HUES64 (cell line): ENCODE measurements at regions not wholly inside any gene's neighbourhood (a gene's known extent, or its start where the extent isn't known, plus 50 kb on each side); places are given as distances from the start of the nearest gene placed in this dataset.

ENCODE experiments used
- H3K27ac ChIP-seq: 2 replicates; pipeline ENCODE4 v1.7.0; 2013; ENCODE audit warnings: low read depth, low read length, inconsistent platforms
- H3K27me3 ChIP-seq: 2 replicates; pipeline ENCODE4 v1.6.1; 2013; ENCODE audit warnings: mild to moderate bottlenecking, low read length; ENCODE audit not compliant: insufficient read depth
- H3K36me3 ChIP-seq: 2 replicates; pipeline ENCODE4 v1.6.1; 2013; ENCODE audit warnings: mild to moderate bottlenecking, low read length; ENCODE audit not compliant: insufficient read depth
- H3K4me1 ChIP-seq: 2 replicates; pipeline ENCODE4 v1.6.1; 2013; ENCODE audit warnings: mild to moderate bottlenecking, low read length, moderate library complexity; ENCODE audit not compliant: insufficient read depth
- H3K4me3 ChIP-seq: 2 replicates; pipeline ENCODE4 v1.5.1; 2013; ENCODE audit warnings: mild to moderate bottlenecking, low read length, moderate library complexity
- H3K9ac ChIP-seq: 2 replicates; pipeline ENCODE4 v1.6.1; 2013; ENCODE audit warnings: mild to moderate bottlenecking, low read depth, low read length
- H3K9me3 ChIP-seq: 2 replicates; pipeline ENCODE4 v1.6.1; 2013; ENCODE audit warnings: low read depth, low read length; ENCODE audit not compliant: insufficient read depth
- WGBS: fragments of 150-250, 120-280 bp; methylation state at CpG from one replicate; pipeline ENCODE4 v1.1.7; 2013; ENCODE audit warnings: missing lambda C conversion rate; 5-methylcytosine and 5-hydroxymethylcytosine counted together

DNA sequence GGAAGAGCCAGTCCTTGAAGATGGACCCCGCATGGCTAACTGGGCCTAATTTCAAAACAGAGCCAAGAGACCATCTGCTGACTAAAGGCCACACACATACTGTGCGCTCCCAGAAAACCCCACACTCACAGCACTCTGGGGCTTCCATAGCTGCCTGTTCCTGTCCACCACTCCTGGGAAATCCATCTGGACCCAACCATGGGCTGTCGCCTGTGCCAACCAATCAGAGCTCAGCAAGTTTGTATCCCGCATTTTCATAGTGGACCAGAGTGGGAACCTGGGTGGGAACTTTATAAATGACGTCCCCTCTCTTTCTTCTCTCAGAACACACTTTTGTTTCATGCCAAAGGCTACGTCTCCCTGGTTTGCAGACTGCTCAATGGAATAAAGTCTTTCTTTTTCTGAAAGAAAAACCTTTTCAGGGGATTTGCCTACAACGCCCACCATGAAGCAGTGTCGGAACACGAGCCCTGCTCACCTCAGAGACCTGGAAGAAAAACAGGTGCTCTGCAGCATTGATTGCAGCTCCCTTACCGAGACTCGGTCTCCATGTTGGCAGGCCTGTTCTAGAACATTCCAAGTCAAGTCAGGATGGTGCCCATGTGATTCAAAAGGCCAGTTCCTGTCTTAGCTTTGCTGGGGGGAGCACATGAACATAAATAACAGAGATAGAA is 137.2 kb upstream of the GPC1 start:
- Histone ChIP-seq H3K27ac (no peak overlapping the region), H3K36me3 (no peaks in the 10 kb centered on the region), H3K4me1 (no peaks in the 10 kb centered on the region), H3K9me3 (no peaks in the 10 kb centered on the region), H3K27me3 (no peaks in the 10 kb centered on the region), H3K9ac (no peak overlapping the region), H3K4me3 (no peak overlapping the region)
- WGBS = 94% methylated on average over 11 of the region's 11 CpGs

DNA sequence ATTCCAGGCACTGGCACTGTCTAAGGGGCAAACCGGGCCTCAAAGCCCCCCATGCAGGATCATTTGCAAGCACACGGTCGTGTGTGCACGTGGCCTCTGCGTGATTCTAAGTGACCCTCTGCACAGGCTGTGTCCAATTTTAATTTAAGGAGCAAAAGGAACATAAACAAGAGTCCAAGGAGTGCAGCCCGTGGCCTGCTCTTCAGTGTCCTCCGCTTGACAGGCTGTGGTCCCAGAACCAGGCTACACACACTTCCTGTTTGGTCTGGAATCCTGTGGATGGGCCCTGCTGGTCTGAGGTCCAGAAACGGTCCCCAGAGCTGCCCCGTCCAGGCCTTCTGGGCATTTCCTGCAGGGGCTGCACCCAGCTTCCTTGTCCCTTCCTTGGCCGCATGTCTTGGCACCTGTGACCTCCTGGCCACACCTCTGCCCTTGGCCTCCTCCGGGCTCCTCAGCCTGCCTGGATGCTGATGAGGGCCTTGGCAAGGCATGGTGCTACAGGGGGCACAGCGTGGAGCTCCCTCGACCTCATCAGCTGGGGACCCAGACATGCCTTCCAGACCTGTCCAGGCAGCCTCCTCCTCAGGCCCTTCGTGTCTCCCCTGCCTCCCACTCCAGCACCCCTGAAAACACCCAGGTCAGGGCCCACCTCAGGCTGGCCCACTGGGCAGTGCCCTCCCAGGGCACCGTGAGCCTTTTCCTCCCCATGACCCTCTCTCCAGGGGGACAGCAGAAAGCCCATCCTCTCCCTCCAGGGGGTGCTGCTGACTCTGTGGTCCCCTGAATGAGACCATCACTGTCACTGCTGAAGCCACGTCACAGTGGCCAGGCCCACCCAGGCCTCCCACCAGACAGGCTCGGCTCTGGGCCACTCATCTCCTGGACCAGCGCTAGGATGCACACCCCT is 136.4 kb upstream of the GPC1 start:
- no peaks in the 10 kb centered on the region for H3K9me3 ChIP-seq
- no peak overlapping the region for H3K9ac ChIP-seq
- no peaks in the 10 kb centered on the region for H3K27me3 ChIP-seq
- no peak overlapping the region for H3K4me3 ChIP-seq
- no peaks in the 10 kb centered on the region for H3K36me3 ChIP-seq
- no peaks in the 10 kb centered on the region for H3K4me1 ChIP-seq
- WGBS = 94% methylated on average over 18 of the region's 18 CpGs
- H3K27ac ChIP-seq = no peak overlapping the region

DNA sequence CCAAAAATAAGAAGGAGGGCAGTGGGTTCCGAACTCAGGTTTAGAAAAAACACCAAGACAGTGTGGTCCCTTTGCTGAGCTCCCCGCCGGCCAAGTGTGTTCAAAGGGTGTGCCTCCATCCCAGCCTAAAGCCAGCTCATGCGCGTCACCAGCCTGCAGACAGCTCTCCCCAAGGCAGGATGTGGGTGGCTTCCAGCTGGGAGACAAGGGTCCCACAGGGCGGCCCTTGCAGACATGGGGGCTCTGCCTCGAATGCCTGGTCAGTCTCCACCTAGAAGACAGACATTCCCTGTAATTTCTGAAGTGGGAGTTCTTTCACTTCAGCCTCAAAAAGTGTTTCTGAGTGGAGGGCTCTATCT is 135.8 kb upstream of the GPC1 start:
- Histone ChIP-seq H3K27ac (no peak overlapping the region), H3K36me3 (no peaks in the 10 kb centered on the region), H3K9me3 (no peaks in the 10 kb centered on the region), H3K4me3 (no peak overlapping the region), H3K9ac (no peak overlapping the region), H3K27me3 (no peaks in the 10 kb centered on the region), H3K4me1 (no peaks in the 10 kb centered on the region)
- 67% methylated on average over 7 of the region's 7 CpGs for WGBS

DNA sequence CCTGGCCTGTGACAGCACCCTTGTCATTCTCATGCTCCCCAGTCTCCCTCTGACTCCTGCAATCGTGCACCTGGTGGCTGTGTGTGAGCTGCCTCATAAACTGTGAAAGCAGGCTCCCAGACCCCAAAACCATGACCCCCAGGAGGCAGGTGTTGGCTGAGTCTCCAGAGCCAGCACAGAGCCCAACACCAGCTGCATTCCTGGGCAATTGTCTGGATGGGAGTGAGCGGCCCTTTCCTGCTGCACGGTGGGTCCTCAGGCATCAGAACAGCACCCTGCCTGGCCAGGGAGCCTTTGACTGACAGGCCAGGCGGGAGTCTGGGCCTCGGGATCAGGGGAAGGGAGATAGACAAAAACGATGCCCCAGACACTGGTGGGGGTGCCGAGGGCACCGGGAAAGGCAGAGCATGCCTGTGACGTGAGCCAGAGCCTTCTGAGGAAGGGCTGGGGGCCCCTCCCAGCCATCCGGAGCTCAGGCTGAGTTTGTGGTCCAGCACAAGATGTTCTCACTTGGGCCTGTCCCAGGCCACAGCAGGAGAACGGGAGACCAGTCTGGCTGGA is 135.1 kb upstream of the GPC1 start:
- 64% methylated on average over 11 of the region's 11 CpGs for WGBS

DNA sequence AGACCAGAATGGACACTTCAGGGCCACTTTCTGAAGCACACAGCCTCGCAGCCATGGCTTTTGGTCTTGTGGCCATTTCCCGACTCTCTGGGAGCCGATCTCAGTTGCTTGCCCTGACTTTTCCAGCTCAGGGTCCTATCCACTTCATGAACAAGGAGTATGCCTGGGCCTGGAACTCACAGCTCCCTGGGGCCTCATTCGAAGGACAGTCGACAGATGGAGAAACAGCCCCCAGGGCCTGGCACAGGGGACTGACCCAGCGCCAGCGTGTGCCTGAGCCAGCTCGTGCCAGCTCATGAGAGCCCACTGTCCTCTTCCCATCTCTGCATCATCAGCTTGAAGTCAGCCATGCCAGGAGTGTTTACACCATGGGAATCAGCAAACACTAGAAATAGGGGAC is 134.6 kb upstream of the GPC1 start:
- no peaks in the 10 kb centered on the region for H3K36me3 ChIP-seq
- WGBS = 96% methylated on average over 8 of the region's 8 CpGs
- H3K4me1 ChIP-seq = no peaks in the 10 kb centered on the region
- no peaks in the 10 kb centered on the region for H3K27me3 ChIP-seq
- H3K4me3 ChIP-seq = no peak overlapping the region
- no peak overlapping the region for H3K27ac ChIP-seq
- H3K9me3 ChIP-seq = no peaks in the 10 kb centered on the region
- no peak overlapping the region for H3K9ac ChIP-seq

More for the DNA sequence above, 135.1 kb upstream of the GPC1 start:
- Histone ChIP-seq H3K27ac (no peak overlapping the region), H3K4me3 (no peak overlapping the region), H3K27me3 (no peaks in the 10 kb centered on the region), H3K36me3 (no peaks in the 10 kb centered on the region), H3K9ac (0 out of 2 replicates have a peak overlapping the region, but pooled peaks have one; percentile 1), H3K4me1 (no peaks in the 10 kb centered on the region), H3K9me3 (no peaks in the 10 kb centered on the region)

DNA sequence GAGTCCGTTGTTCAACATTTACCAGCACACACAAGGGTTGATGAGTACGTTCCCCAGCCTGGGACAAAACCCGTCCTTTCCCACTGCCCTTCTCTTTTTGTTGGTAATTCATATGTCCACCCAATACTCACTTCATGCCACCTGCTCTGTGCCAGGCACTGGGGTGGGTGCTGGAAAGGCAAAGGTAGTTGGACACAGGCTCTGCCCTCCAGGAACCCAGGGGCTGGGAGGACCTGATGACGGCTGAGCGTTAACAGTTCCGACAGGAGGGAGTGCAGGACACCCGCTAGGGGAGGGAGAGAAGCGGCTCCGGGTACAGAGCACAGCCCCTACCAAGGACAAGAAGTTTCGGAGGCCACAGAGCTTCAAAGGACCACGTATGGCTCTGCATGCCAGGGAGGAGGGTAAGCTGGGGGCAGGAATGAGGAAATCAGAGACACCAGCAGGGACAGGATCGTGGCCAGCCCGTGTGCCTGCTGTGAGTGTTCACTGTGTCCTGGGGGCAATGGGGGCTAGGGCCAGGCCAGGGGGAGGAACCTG is 134.1 kb upstream of the GPC1 start:
- WGBS = 94% methylated on average over 13 of the region's 13 CpGs
- Histone ChIP-seq H3K4me1 (no peaks in the 10 kb centered on the region), H3K4me3 (no peak overlapping the region), H3K36me3 (no peaks in the 10 kb centered on the region), H3K27me3 (no peaks in the 10 kb centered on the region), H3K9me3 (no peaks in the 10 kb centered on the region), H3K9ac (no peak overlapping the region), H3K27ac (no peak overlapping the region)

DNA sequence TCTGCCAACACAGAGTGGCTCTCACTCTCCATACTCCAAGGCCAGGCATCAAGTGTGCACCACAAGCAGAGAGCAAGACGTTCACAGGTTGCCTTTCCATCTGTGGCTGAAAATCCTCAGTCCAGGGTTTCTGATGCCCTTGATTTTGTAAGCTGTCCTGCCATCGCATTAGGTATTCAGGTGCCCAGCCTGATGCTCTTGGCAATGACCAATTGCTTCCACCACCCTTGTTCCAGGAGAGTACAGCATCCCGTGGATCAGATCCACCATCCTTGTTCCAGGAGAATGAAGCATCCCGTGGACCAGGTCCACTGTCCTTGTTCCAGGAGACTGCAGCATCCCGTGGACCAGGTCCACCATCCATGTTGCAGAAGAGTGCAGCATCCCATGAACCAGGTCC is 133.4 kb upstream of the GPC1 start:
- no peaks in the 10 kb centered on the region for H3K4me1 ChIP-seq
- no peak overlapping the region for H3K4me3 ChIP-seq
- no peaks in the 10 kb centered on the region for H3K27me3 ChIP-seq
- WGBS = 90% methylated on average over 5 of the region's 5 CpGs
- H3K27ac ChIP-seq = no peak overlapping the region
- H3K36me3 ChIP-seq = no peaks in the 10 kb centered on the region
- no peak overlapping the region for H3K9ac ChIP-seq
- H3K9me3 ChIP-seq = no peaks in the 10 kb centered on the region

DNA sequence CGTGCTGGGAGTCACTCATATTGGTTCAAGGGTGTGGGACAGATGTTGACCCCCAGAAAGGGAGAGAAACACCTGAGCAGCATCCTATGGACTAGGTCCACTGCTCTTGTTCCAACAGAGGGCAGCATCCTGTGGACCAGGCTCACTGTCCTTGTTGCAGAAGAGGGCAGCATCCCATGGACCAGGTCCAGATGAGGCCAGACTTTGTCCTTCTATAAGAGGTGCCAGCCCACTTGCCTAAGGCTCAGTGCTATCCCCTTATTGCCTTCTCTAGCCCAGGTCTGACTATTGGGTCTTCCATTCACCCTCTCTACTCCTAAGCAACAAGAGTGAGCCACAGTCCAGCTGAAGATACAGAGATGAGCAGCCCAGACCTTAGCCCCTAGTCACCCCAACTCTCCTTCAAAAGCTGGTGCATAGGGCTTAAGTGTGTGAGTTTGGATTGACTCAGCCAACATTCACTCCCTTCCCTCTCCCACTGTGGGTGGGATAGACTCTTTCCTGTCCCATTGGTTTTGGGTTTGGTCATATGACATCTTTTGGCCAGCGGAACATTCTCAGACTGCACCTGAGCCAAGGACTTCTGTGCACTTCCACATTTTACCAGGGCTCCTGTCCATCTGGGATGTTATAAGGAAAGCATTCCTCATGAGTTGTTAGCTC is 132.4 kb upstream of the GPC1 start:
- WGBS = 100% methylated on average over 2 of the region's 2 CpGs
- H3K36me3 ChIP-seq = no peaks in the 10 kb centered on the region
- H3K27me3 ChIP-seq = no peaks in the 10 kb centered on the region
- no peak overlapping the region for H3K9ac ChIP-seq
- H3K27ac ChIP-seq = no peak overlapping the region
- H3K4me1 ChIP-seq = no peaks in the 10 kb centered on the region
- no peaks in the 10 kb centered on the region for H3K9me3 ChIP-seq
- H3K4me3 ChIP-seq = no peak overlapping the region

DNA sequence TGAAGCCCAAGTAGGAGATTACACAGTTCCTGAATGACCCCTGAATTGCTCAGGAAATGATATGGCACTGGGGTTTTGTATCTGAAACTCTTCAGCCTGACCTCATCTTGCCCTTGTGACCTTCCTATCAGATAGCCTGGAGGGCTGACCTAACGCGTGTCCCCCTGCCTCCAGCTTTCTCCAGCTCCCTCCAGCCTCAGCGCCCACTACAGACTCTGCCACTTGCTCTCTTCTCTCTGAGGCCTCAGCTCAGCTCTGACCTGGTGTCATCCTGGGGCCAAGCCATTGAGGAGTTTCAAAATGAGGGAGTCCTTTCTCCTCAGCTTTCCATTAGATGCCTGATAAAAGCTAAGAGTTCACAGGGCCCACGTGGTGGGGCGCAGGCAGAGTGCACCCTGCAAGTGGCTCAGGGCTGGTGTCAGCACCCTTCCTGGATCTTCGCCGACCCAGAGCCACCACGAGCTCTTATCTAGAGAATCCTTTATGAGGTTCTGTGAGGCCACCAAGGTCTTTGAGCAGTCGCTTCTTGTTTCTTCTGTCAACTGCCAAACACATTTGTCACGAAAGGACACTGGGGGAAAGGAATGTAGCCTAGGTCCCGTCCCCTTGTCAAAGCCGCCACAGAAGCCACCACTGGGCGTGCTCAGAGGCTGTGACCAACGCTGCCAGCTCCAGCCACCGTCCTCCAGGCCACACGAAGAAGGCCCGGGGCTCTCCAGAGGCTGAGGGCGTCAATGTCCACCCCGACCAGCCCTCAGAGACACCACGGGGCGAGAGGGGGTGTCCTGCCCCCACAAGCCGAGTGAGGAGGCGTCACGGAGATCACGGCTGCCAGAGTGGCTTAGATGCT is 131.3 kb upstream of the GPC1 start:
- Histone ChIP-seq H3K9me3 (no peaks in the 10 kb centered on the region), H3K4me3 (no peak overlapping the region)
- 92% methylated on average over 25 of the region's 25 CpGs for WGBS

DNA sequence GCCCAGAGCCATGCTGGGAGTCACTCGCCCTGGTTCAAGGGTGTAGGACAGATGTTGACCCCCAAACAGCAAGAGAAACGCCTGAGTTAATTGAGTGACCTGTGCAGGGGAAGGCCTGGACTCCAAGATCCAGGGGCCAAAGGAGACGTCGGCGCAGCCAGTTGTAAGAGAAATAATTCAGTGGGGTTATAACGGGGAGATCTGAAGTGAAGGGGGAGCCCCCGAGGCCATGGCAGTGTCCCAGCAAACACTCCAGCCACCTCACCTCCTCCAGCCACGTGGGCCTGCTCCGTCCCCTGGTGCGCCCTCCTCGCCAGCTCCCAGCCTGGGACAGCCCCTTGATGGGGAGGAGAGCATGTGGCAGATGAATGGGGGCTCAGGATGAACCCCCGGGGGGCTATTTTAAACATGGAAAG is 130.7 kb upstream of the GPC1 start:
- H3K36me3 ChIP-seq = no peaks in the 10 kb centered on the region
- no peaks in the 10 kb centered on the region for H3K4me1 ChIP-seq
- H3K9me3 ChIP-seq = no peaks in the 10 kb centered on the region
- no peak overlapping the region for H3K27ac ChIP-seq
- no peaks in the 10 kb centered on the region for H3K27me3 ChIP-seq
- 94% methylated on average over 10 of the region's 12 CpGs for WGBS
- H3K9ac ChIP-seq = no peak overlapping the region
- no peak overlapping the region for H3K4me3 ChIP-seq

More for the DNA sequence above, 131.3 kb upstream of the GPC1 start:
- Histone ChIP-seq H3K9ac (no peak overlapping the region), H3K36me3 (no peaks in the 10 kb centered on the region), H3K27me3 (no peaks in the 10 kb centered on the region), H3K27ac (no peak overlapping the region), H3K4me1 (no peaks in the 10 kb centered on the region)
